ENCODE measurements at regions not wholly inside any gene's neighbourhood (a gene's known extent, or its start where the extent isn't known, plus 50 kb on each side); places are given as distances from the start of the nearest gene placed in this dataset.

- no peak for DNase-seq (ENCODE audit: low read depth, low spot score)
These were observed 141.4 kb downstream of the IRS2 start for GRCh38 chr13:109644956-109645355.

DNA sequence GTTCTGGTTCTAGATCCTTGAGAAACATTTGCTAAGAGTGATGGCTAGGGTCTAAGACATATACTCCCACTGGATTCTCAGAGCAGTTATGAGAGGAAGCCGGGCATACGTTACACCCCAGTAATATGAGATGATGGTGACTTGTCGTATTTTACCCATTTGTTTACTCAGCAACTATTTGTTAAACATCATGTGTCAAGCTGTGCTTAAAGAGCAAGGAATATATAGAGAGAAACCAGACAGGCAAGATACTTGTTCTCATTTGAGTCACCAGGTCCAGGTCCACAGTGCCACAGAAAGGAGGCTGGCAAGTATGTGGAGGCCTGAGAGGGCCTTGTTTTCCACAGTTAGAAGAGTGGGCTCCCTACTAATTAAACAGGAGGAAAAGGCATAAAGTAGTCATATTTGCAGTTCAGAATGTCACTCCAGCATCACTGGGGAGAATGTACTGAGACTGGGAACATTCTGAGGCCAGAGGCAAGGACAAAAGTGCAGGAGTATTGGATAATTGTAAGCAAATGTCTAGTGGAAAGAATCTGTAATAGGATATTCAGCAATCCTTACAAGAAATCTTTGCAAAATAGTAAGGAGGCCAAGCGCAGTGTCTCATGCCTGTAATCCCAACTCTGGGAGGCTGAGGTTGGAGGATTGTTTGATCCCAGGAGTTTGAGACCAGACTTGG is 142.2 kb downstream of the IRS2 start:
- DNase-seq (ENCODE audit: low read depth, low spot score): no peak

DNA sequence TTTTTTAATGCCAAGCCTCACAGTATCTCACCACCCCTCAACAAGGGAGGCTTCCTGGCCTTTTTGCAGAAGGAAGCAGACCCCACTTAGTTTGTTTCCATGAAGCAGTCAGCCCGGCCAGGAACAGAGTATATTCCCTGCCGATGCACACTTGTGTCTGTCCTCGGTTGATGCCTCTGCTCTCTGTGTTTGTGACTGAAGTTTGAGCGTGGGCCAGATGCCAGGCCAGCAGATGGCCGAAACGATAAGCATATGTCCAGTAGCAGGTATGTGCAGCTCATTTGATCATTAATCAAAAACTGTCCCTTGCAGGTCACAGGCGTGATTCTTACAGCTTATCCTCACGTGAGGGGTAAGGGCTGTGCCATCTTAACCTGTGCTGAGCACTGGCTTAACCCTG is 144.0 kb downstream of the IRS2 start:
- no peak for DNase-seq (ENCODE audit: low read depth, low spot score)

GRCh38 chr13:109636736-109637135 is 149.6 kb downstream of the IRS2 start:
- no peak for DNase-seq (ENCODE audit: low read depth, low spot score)

DNA sequence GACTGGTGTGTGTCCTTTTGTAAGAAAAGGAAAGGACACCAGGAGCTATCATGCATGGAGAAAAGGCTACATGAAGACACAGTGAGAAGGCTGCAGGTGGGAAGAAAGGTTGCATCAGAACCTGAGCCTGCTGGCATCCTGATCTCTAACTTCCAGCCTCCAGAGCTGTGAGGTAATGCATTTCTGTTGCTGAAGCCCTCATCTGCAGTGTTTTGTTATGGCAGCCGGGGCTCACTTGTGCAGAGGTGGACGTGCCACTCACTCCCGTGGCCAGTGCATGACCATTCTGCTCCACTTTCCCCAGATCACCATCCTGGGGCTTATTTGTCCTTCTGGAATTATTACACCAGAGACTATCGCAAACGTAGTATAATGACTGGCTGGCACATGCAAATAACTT is 155.3 kb downstream of the IRS2 start:
- DNase-seq (ENCODE audit: low read depth, low spot score): no peak

GRCh38 chr13:109630271-109630670 is 156.1 kb downstream of the IRS2 start:
- no peak for DNase-seq (ENCODE audit: low read depth, low spot score)

- DNase-seq (ENCODE audit: low read depth, low spot score): no peak
These were observed 156.6 kb downstream of the IRS2 start for GRCh38 chr13:109629737-109630136.

DNA sequence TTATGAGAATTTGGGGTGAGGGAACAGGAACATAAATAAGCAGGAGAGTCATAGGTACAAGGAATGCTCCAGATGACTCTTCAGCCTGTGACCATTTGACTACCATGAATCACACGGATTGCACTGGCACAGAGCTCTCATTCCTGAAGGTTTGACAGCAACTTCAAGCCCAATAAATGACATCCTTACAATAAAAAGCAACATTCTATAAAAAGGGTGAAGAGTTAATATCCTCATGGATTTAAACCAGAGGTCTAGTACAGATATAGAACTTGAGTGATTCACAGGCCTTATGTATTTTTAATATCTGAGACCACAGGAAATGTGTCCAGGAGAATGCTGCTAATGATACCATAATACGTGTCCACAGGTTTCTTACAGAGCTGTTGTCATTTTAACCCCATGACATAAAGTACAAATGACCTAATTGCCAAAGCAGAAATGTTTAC is 158.1 kb downstream of the IRS2 start:
- no peak for DNase-seq (ENCODE audit: low read depth, low spot score)

- no peak for DNase-seq (ENCODE audit: low read depth, low spot score)
These were observed 158.7 kb downstream of the IRS2 start for GRCh38 chr13:109627649-109628048.

- DNase-seq (ENCODE audit: low read depth, low spot score): no peak
These were observed 159.8 kb downstream of the IRS2 start for GRCh38 chr13:109626386-109627171.

DNA sequence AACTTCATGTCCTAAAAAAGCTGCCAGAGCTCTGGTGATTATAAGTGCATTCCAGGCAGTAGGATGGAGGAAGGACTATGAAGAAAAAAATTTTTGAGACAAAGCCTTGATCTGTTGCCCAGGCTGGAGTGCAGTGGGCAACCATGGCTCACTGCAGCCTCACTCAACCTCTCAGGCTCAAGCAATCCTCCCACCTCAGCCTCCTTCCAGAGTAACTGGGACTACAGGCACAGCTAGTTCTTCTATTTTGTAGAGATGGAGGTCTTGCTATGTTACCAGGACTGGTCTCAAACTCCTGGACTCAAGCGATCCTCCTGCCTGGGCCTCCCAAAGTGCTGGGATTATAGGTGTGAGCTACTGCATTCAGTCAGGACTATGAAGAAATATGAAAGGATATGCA is 161.2 kb downstream of the IRS2 start:
- no peak for DNase-seq (ENCODE audit: low read depth, low spot score)

GRCh38 chr13:109622006-109622405 is 164.4 kb downstream of the IRS2 start:
- DNase-seq (ENCODE audit: low read depth, low spot score): no peak

- DNase-seq (ENCODE audit: low read depth, low spot score): no peak
These were observed 170.5 kb downstream of the IRS2 start for GRCh38 chr13:109615721-109616420.

- no peak for DNase-seq (ENCODE audit: low read depth, low spot score)
These were observed 174.3 kb downstream of the IRS2 start for GRCh38 chr13:109611912-109612691.

- DNase-seq (ENCODE audit: low read depth, low spot score): no peak
These were observed 175.9 kb downstream of the IRS2 start for GRCh38 chr13:109610517-109610916.

DNA sequence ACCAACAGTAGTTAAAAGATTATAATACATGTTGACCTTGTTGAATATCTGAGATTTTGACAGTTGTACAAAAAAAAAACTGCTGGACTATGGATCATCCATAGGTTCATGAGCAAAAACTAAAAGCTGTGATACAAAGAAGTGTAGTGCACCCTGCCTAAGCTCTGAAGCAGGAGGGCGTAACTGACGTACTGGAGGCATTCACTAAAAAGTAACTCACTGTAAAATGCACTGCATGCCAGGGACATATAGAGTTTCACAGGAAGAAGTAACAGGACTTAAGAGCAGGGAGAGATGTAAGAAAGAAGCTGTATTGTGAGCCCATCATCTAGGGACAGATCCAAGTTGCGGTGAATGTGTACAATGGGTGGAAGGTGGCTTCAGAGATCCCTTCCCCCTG is 177.9 kb downstream of the IRS2 start:
- no peak for DNase-seq (ENCODE audit: low read depth, low spot score)

DNA sequence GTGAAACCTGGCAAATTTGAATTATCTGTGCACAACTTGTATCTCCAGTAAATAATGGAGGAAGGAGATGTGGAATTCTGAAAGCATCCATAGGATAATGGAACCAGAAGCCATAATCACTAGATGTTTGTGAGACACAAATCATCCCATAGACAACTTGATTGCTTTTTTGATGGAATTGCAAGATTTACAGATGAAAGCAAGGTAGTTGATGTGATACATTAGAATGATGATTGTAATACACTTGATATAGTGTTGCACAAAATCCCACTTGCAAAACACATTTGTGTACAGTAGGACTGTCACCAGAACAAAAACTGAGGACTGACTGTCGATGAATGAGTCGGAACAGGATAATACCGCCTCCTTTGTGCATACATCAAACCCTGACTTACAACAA is 178.3 kb downstream of the IRS2 start:
- no peak for DNase-seq (ENCODE audit: low read depth, low spot score)

DNA sequence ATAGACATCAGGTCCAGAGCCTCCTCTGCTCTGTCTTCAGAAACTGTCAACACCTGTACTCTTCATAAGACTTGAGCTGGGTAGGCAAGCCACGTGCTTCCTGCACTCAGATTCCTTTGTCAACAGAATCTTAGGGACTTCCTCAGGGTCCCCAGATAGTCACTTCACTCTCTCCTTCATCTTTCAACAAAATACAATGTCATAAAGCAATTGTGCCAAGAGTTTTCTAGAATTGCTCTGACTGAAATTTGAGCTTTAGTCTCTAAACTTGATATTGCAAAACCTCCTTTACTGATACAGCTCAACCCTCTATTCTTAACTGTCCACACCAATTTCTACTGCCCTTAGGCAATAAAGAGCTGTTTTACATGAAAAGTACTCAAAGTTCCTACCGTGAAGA is 179.9 kb downstream of the IRS2 start:
- no peak for DNase-seq (ENCODE audit: low read depth, low spot score)

DNA sequence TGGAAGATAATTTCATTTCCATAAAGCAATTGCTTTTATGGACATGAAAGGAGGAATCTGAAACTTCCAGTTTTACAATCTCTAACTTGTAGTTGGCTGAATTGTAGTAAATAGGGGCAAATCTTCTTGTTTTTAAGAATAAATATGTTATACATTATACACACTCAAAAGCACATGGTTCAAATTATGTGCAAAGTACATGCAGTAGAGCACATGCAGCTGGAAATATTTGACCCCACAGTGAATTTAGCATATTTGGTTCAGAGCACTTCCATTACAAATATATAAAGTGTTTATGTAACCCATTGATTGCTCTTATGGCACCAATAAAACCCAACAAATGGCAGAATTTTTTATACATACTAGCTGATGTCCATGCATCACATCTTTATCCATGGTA is 180.5 kb downstream of the IRS2 start:
- no peak for DNase-seq (ENCODE audit: low read depth, low spot score)

DNA sequence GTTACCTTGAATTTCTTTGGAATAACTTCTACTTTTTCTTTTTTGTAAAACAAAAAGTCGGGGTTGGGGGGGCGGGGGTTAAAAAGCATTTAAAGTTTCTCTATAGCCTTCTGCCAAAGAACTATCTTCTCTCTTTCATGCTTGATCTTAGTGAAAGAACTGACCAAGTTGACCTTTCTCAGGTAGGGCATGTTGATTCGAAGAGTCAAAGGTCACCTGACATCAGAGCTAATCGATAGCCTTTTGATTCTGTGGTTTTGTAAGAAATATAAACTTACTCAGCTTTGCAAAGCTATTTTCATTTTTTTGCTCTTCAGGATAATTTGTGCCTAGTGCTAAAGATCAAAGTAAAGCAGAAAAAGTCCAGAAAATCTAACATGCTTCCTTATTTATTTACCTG is 181.5 kb downstream of the IRS2 start:
- no peak for DNase-seq (ENCODE audit: low read depth, low spot score)

DNA sequence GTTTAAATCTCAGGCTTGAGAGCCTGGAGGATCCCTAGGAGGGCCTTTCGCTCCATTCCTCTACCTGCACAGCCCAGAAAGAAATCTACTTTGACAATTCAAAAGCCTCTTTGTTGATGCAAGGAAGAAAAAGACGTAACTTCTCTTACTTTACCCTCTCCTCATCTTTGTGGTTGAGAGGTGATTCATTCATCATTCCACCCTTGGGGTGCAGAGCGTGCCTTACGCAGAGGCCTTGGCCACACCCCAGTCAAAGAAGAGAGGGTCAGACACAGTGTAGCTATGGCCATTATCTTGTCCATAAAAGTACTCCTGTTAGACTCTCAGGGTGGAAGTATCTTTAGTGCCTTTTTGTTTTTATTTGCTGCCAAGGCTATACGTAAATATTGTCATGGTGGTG is 184.0 kb downstream of the IRS2 start:
- DNase-seq (ENCODE audit: low read depth, low spot score): no peak
